ENCODE measurements at regions not wholly inside any gene's neighbourhood (a gene's known extent, or its start where the extent isn't known, plus 50 kb on each side); places are given as distances from the start of the nearest gene placed in this dataset.

DNA sequence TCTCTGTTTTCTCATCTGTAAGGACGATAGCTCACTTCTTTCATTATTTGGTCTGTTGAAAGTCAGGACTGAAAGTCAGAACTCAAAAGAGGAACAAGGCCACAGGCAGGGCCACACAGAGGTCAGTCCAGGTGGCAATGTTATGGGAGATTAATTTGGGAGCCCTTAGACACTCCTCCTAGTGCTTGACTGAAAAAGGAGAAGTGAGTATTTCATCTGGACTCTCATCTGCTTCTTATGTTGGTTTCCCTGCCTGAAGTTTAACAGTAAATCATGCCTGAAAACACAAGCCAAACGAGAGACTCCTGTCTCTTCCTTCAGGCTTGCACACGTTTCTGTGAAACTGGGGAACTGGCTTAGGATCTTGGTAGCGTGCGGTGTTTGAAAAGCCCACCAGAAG is 248.5 kb downstream of the BUB3 start:
- TF ChIP-seq POLR2A (IDR thresholded peaks at IDR 0.05): no peak
- no peak for TF ChIP-seq POLR2AphosphoS5 (IDR thresholded peaks at IDR 0.05)
- TF ChIP-seq, protein P1, sequence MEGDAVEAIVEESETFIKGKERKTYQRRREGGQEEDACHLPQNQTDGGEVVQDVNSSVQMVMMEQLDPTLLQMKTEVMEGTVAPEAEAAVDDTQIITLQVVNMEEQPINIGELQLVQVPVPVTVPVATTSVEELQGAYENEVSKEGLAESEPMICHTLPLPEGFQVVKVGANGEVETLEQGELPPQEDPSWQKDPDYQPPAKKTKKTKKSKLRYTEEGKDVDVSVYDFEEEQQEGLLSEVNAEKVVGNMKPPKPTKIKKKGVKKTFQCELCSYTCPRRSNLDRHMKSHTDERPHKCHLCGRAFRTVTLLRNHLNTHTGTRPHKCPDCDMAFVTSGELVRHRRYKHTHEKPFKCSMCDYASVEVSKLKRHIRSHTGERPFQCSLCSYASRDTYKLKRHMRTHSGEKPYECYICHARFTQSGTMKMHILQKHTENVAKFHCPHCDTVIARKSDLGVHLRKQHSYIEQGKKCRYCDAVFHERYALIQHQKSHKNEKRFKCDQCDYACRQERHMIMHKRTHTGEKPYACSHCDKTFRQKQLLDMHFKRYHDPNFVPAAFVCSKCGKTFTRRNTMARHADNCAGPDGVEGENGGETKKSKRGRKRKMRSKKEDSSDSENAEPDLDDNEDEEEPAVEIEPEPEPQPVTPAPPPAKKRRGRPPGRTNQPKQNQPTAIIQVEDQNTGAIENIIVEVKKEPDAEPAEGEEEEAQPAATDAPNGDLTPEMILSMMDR (IDR thresholded peaks at IDR 0.05): no peak
- TF ChIP-seq EP300 (IDR thresholded peaks at IDR 0.05): no peak

All from sigmoid colon (tissue), 4 donors.